AG10803 (cell line): ENCODE measurements at regions not wholly inside any gene's neighbourhood (a gene's known extent, or its start where the extent isn't known, plus 50 kb on each side); places are given as distances from the start of the nearest gene placed in this dataset.

ENCODE experiments used
- DNase-seq: peaks from one replicate; pipeline ENCODE4 v3.0.0; 2010; ENCODE audit warnings: low read depth
- H3K4me3 ChIP-seq: 2 replicates; pipeline ENCODE4 v1.5.1; 2011; ENCODE audit warnings: mild to moderate bottlenecking, low read length, control low read depth
- CTCF ChIP-seq: conservative IDR thresholded peaks from 2 replicates; pipeline ENCODE4 v1.5.1; 2011; ENCODE audit warnings: mild to moderate bottlenecking, low read length, control low read depth, inconsistent platforms

DNA sequence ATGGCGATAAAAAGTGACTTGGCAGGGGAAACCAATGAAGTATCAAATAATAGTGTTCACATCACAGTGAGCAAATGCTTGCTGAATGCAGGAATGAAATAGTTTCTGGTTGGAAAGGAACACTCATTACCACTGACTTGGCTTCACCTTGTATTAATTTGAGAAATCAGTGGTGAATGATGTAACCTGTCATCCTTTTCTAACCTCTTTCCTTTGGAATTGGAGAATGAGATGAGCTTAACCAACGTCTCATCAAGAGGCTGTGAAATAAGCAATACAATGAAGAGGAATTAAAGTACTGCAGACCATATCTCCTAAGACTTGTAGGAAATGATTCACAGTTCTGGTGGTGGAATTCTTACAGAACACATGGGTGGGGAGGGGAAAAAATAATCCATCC lies 192.2 kb downstream of the DMAC1 start:
- no peak for TF ChIP-seq CTCF
- H3K4me3 ChIP-seq = no peak overlapping the region
- no peak for DNase-seq

- no peak for TF ChIP-seq CTCF
- DNase-seq = no peak
- no peak overlapping the region for H3K4me3 ChIP-seq
Observed at GRCh38 chr9:7606591-7606990, 193.0 kb downstream of the DMAC1 start.

- H3K4me3 ChIP-seq = no peak overlapping the region
- TF ChIP-seq CTCF = no peak
- no peak for DNase-seq
Observed at GRCh38 chr9:7601739-7602138, 197.8 kb downstream of the DMAC1 start.

DNA sequence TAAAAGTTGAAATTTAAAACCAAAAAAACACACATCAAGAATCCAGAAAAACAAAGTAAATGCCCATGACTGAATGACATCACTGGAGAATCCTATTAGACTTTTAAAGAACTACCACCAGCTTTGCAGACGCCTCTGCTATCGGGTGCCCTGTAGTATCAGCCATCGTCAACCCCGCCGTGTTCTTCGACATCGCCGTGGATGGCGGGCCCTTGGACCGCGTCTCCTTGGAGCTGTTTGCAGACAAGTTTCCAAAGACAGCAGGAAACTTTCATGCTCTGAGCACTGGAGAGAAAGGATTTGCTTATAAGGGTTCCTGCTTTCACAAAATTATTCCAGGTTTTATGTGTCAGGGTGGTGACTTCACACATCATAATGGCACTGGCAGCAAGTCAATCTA lies 201.9 kb downstream of the DMAC1 start:
- no peak for DNase-seq
- TF ChIP-seq CTCF = no peak

DNA sequence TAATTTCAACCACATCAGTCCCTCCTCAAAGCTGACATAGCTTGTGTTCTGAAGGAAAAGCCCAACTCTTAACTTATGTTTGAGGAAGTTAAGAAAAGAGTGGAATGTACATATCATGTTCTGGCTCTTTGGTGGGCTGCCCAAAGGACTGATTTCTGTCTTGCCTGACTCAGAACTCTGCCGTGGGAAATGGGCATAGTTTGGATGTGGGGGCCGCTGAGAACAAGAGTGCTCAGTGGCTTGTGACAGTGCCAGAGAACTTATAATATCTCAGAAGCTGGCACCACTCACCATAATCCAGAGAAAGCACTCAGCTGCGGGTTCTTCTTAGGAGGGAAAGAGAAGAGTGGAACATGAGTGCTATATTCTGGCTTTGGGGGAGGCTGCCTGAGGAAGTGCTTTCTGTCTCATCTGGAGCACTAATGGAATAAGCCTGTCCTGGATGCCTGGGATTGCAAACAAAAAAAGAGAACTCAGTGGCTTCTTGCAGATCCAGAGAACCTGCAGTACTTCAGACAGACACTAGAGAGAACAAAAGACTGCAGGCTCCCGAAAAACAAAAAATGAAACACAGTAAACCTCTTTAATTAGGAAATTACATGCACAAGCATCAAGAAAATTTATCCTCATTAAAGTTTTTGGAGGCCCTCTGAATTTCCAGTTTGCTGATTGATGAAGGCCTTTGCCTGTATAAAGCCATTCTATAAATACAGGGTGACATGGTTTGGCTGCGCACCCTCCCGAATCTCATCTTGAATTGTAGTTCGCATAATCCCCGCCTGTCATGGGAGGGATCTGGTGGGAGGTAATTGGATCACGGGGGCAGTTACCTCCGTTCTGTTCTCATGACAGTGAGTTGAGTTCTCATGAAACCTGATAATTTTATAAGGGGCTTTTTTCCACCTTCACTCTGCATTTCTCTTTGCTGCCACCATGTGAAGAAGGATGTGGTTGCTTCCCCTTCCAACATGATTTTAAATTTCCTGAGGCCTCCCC lies 207.0 kb downstream of the DMAC1 start:
- no peak overlapping the region for H3K4me3 ChIP-seq
- DNase-seq = no peak
- TF ChIP-seq CTCF = no peak

More for the DNA sequence above, 201.9 kb downstream of the DMAC1 start:
- no peak overlapping the region for H3K4me3 ChIP-seq

DNA sequence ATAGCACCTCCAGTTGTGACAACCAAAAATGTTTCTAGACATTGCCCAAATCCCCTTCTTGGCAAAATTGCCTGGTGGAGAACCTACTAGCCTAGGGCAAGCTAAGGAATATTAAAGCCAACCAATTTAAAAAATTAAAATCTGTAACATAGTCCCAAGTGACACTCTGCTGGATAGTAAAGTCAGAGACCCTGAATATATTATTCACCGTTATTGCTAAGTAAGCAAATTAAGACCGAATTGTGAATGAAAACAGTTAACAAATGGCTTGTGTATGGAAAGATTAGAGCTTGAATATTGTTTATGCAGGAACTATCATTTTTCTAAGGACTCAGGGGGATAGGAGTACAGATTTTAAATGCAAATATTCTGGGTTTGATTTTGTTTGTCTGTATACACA lies 208.1 kb downstream of the DMAC1 start:
- DNase-seq = no peak
- no peak overlapping the region for H3K4me3 ChIP-seq
- TF ChIP-seq CTCF = no peak

- DNase-seq = no peak
- H3K4me3 ChIP-seq = no peak overlapping the region
- no peak for TF ChIP-seq CTCF
Observed at GRCh38 chr9:7580568-7580967, 219.0 kb downstream of the DMAC1 start.
